ENCODE measurements at regions not wholly inside any gene's neighbourhood (a gene's known extent, or its start where the extent isn't known, plus 50 kb on each side); places are given as distances from the start of the nearest gene placed in this dataset.

GRCh38 chr10:31081937-31082840, 50.5 kb upstream of the ZNF438 start:
- DNase-seq: no peak

- DNase-seq: no peak
Observed at GRCh38 chr10:31083765-31084184, 52.1 kb upstream of the ZNF438 start.

- DNase-seq: no peak
Observed at GRCh38 chr10:31087011-31087410, 55.3 kb upstream of the ZNF438 start.

GRCh38 chr10:31087851-31088250, 56.2 kb upstream of the ZNF438 start:
- DNase-seq: no peak

- no peak for DNase-seq
Observed at GRCh38 chr10:31090894-31091607, 59.4 kb upstream of the ZNF438 start.

GRCh38 chr10:31095677-31096560, 64.3 kb upstream of the ZNF438 start:
- DNase-seq: no peak

- DNase-seq: no peak
Observed at GRCh38 chr10:31098046-31098445, 66.4 kb upstream of the ZNF438 start.

GRCh38 chr10:31099094-31099493, 67.4 kb upstream of the ZNF438 start:
- DNase-seq: no peak

GRCh38 chr10:31099664-31100063, 68.0 kb upstream of the ZNF438 start:
- no peak for DNase-seq

- DNase-seq: no peak
Observed at GRCh38 chr10:31100115-31100601, 68.5 kb upstream of the ZNF438 start.

- no peak for DNase-seq
Observed at GRCh38 chr10:31100662-31101061, 69.0 kb upstream of the ZNF438 start.

GRCh38 chr10:31101123-31101522, 69.5 kb upstream of the ZNF438 start:
- DNase-seq: no peak

GRCh38 chr10:31102421-31102820, 70.8 kb upstream of the ZNF438 start:
- DNase-seq: no peak

GRCh38 chr10:31103112-31103511, 71.4 kb upstream of the ZNF438 start:
- DNase-seq: no peak

- no peak for DNase-seq
Observed at GRCh38 chr10:31112961-31113360, 81.3 kb upstream of the ZNF438 start.

- no peak for DNase-seq
Observed at GRCh38 chr10:31116226-31116625, 84.6 kb upstream of the ZNF438 start.

GRCh38 chr10:31118556-31118955, 86.9 kb upstream of the ZNF438 start:
- DNase-seq: no peak

GRCh38 chr10:31120392-31120791, 88.7 kb upstream of the ZNF438 start:
- no peak for DNase-seq

GRCh38 chr10:31120961-31121685, 89.5 kb upstream of the ZNF438 start:
- DNase-seq: no peak

GRCh38 chr10:31121757-31122577, 90.3 kb upstream of the ZNF438 start:
- DNase-seq: no peak

GRCh38 chr10:31123946-31124345, 92.3 kb upstream of the ZNF438 start:
- no peak for DNase-seq
